ENCODE measurements at regions not wholly inside any gene's neighbourhood (a gene's known extent, or its start where the extent isn't known, plus 50 kb on each side); places are given as distances from the start of the nearest gene placed in this dataset.

GRCh38 chr16:86810062-86810461 lies 231.7 kb downstream of the FOXL1 start:
- TF ChIP-seq, protein P1, sequence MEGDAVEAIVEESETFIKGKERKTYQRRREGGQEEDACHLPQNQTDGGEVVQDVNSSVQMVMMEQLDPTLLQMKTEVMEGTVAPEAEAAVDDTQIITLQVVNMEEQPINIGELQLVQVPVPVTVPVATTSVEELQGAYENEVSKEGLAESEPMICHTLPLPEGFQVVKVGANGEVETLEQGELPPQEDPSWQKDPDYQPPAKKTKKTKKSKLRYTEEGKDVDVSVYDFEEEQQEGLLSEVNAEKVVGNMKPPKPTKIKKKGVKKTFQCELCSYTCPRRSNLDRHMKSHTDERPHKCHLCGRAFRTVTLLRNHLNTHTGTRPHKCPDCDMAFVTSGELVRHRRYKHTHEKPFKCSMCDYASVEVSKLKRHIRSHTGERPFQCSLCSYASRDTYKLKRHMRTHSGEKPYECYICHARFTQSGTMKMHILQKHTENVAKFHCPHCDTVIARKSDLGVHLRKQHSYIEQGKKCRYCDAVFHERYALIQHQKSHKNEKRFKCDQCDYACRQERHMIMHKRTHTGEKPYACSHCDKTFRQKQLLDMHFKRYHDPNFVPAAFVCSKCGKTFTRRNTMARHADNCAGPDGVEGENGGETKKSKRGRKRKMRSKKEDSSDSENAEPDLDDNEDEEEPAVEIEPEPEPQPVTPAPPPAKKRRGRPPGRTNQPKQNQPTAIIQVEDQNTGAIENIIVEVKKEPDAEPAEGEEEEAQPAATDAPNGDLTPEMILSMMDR (IDR thresholded peaks at IDR 0.05; ENCODE audit: borderline replicate concordance, extremely low read depth, low read length, poor library complexity, severe bottlenecking), result no peak
- no peak for TF ChIP-seq EZH2 (IDR thresholded peaks at IDR 0.05; ENCODE audit: borderline replicate concordance, low read depth, low read length, severe bottlenecking)
